ENCODE measurements at regions not wholly inside any gene's neighbourhood (a gene's known extent, or its start where the extent isn't known, plus 50 kb on each side); places are given as distances from the start of the nearest gene placed in this dataset.

- no peaks in the 10 kb centered on the region for H3K4me1 Mint-ChIP-seq (ENCODE audit: unreplicated experiment)
- peaks cover 40% of the 10 kb centered on the region for H3K27me3 Mint-ChIP-seq (ENCODE audit: unreplicated experiment)
- H3K36me3 Mint-ChIP-seq (ENCODE audit: unreplicated experiment): no peaks in the 10 kb centered on the region
- no peak overlapping the region for H3K4me3 Mint-ChIP-seq (ENCODE audit: unreplicated experiment)
- DNase-seq (ENCODE audit: extremely low spot score, unreplicated experiment): no peak
- H3K9me3 Mint-ChIP-seq (ENCODE audit: unreplicated experiment): peaks cover 11% of the 10 kb centered on the region
- no peak for TF ChIP-seq CTCF (IDR thresholded peaks at IDR 0.05)
- H3K27ac Mint-ChIP-seq (ENCODE audit: unreplicated experiment): no peak overlapping the region
These were observed 67.6 kb upstream of the GADL1 start for GRCh38 chr3:30962084-30962483.

GRCh38 chr3:30962493-30962892 lies 68.0 kb upstream of the GADL1 start:
- peaks cover 40% of the 10 kb centered on the region for H3K27me3 Mint-ChIP-seq (ENCODE audit: unreplicated experiment)
- no peaks in the 10 kb centered on the region for H3K4me1 Mint-ChIP-seq (ENCODE audit: unreplicated experiment)
- no peak for TF ChIP-seq CTCF (IDR thresholded peaks at IDR 0.05)
- H3K27ac Mint-ChIP-seq (ENCODE audit: unreplicated experiment): no peak overlapping the region
- H3K9me3 Mint-ChIP-seq (ENCODE audit: unreplicated experiment): peaks cover 11% of the 10 kb centered on the region
- no peaks in the 10 kb centered on the region for H3K36me3 Mint-ChIP-seq (ENCODE audit: unreplicated experiment)
- no peak overlapping the region for H3K4me3 Mint-ChIP-seq (ENCODE audit: unreplicated experiment)
- DNase-seq (ENCODE audit: extremely low spot score, unreplicated experiment): no peak

GRCh38 chr3:30963223-30963722 lies 68.8 kb upstream of the GADL1 start:
- Mint-ChIP-seq H3K27me3 (ENCODE audit: unreplicated experiment) (peaks cover 45% of the 10 kb centered on the region), H3K4me3 (ENCODE audit: unreplicated experiment) (no peak overlapping the region), H3K4me1 (ENCODE audit: unreplicated experiment) (no peaks in the 10 kb centered on the region), H3K36me3 (ENCODE audit: unreplicated experiment) (no peaks in the 10 kb centered on the region), H3K9me3 (ENCODE audit: unreplicated experiment) (peaks cover 9% of the 10 kb centered on the region), H3K27ac (ENCODE audit: unreplicated experiment) (no peak overlapping the region)
- no peak for DNase-seq (ENCODE audit: extremely low spot score, unreplicated experiment)
- no peak for TF ChIP-seq CTCF (IDR thresholded peaks at IDR 0.05)

GRCh38 chr3:30964612-30965011 lies 70.2 kb upstream of the GADL1 start:
- Mint-ChIP-seq H3K4me3 (ENCODE audit: unreplicated experiment) (no peak overlapping the region), H3K27me3 (ENCODE audit: unreplicated experiment) (peaks cover 51% of the 10 kb centered on the region), H3K9me3 (ENCODE audit: unreplicated experiment) (peaks cover under 1% of the 10 kb centered on the region), H3K36me3 (ENCODE audit: unreplicated experiment) (no peaks in the 10 kb centered on the region), H3K27ac (ENCODE audit: unreplicated experiment) (no peak overlapping the region), H3K4me1 (ENCODE audit: unreplicated experiment) (no peaks in the 10 kb centered on the region)
- no peak for DNase-seq (ENCODE audit: extremely low spot score, unreplicated experiment)
- TF ChIP-seq CTCF (IDR thresholded peaks at IDR 0.05): no peak

GRCh38 chr3:30966896-30967295 lies 72.4 kb upstream of the GADL1 start:
- Mint-ChIP-seq H3K4me1 (ENCODE audit: unreplicated experiment) (no peaks in the 10 kb centered on the region), H3K36me3 (ENCODE audit: unreplicated experiment) (no peaks in the 10 kb centered on the region), H3K4me3 (ENCODE audit: unreplicated experiment) (no peak overlapping the region), H3K9me3 (ENCODE audit: unreplicated experiment) (no peaks in the 10 kb centered on the region), H3K27ac (ENCODE audit: unreplicated experiment) (no peak overlapping the region), H3K27me3 (ENCODE audit: unreplicated experiment) (peaks cover 51% of the 10 kb centered on the region)
- no peak for TF ChIP-seq CTCF (IDR thresholded peaks at IDR 0.05)
- no peak for DNase-seq (ENCODE audit: extremely low spot score, unreplicated experiment)

Measured in osteocyte (in vitro differentiated cells).